ENCODE measurements at regions not wholly inside any gene's neighbourhood (a gene's known extent, or its start where the extent isn't known, plus 50 kb on each side); places are given as distances from the start of the nearest gene placed in this dataset.
"Not testable (repeated sequence)": the region's sequence is repeated elsewhere in the genome, so short reads cannot be mapped to it uniquely, and the experiment has no call there.

- no peak for DNase-seq
These were observed 74.9 kb upstream of the IQSEC1 start for GRCh38 chr3:13148126-13148525.

- DNase-seq = no peak
These were observed 74.1 kb upstream of the IQSEC1 start for GRCh38 chr3:13147344-13147743.

GRCh38 chr3:13146643-13147143, 73.5 kb upstream of the IQSEC1 start:
- DNase-seq = no peak

- no peak for DNase-seq
These were observed 72.8 kb upstream of the IQSEC1 start for GRCh38 chr3:13145826-13146642.

- DNase-seq = no peak
These were observed 72.0 kb upstream of the IQSEC1 start for GRCh38 chr3:13145131-13145825.

GRCh38 chr3:13144163-13145023, 71.2 kb upstream of the IQSEC1 start:
- DNase-seq = no peak

GRCh38 chr3:13143381-13144004, 70.3 kb upstream of the IQSEC1 start:
- DNase-seq = no peak

- DNase-seq = no peak
These were observed 69.5 kb upstream of the IQSEC1 start for GRCh38 chr3:13142552-13143380.

- DNase-seq = no peak
These were observed 68.8 kb upstream of the IQSEC1 start for GRCh38 chr3:13141991-13142412.

GRCh38 chr3:13141183-13141582, 68.0 kb upstream of the IQSEC1 start:
- no peak for DNase-seq

- DNase-seq = no peak
These were observed 67.4 kb upstream of the IQSEC1 start for GRCh38 chr3:13140596-13140995.

GRCh38 chr3:13139471-13140065, 66.3 kb upstream of the IQSEC1 start:
- no peak for DNase-seq

- no peak for DNase-seq
These were observed 65.6 kb upstream of the IQSEC1 start for GRCh38 chr3:13138833-13139145.

GRCh38 chr3:13137941-13138832, 65.0 kb upstream of the IQSEC1 start:
- DNase-seq = no peak

- not testable (repeated sequence) for DNase-seq
These were observed 63.6 kb upstream of the IQSEC1 start for GRCh38 chr3:13136848-13137247.

- DNase-seq = no peak
These were observed 63.2 kb upstream of the IQSEC1 start for GRCh38 chr3:13136426-13136825.

GRCh38 chr3:13135811-13136321, 62.6 kb upstream of the IQSEC1 start:
- DNase-seq = no peak

- DNase-seq = no peak
These were observed 62.1 kb upstream of the IQSEC1 start for GRCh38 chr3:13135251-13135810.

GRCh38 chr3:13134879-13135206, 61.6 kb upstream of the IQSEC1 start:
- DNase-seq = no peak

Data from CD4-positive, alpha-beta T cell treated with Interleukin-12 subunit alpha and Interleukin-12 subunit beta, for 1 hour (primary cell).